ENCODE measurements at regions not wholly inside any gene's neighbourhood (a gene's known extent, or its start where the extent isn't known, plus 50 kb on each side); places are given as distances from the start of the nearest gene placed in this dataset.

DNA sequence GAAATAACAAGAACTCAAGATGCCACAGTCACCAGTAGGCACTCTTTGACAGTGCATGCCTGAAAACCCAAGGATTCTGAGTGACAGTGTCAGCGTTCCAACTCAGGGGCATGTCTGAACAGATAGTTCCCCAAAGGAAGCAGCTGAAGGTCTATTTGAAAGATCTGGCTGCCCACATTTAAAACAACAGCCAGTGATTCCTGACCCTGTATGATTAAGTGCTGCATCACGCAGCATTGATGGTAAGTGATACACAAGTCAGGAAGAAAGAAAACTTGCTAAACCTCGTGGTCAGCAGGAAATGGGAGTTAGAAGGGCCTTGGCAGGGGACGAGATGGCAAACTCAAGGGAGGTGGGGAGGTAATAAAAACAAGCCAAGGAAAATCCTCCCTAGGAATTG, 1013.1 kb downstream of the TYW1 start:
- DNase-seq (ENCODE audit: low read depth in 2 of 2): no peak

- no peak for DNase-seq (ENCODE audit: low read depth in 2 of 2)
These were observed 1017.6 kb downstream of the TYW1 start for GRCh38 chr7:68014031-68014736.

- no peak for DNase-seq (ENCODE audit: low read depth in 2 of 2)
These were observed 1018.7 kb downstream of the TYW1 start for GRCh38 chr7:68015122-68015977.

DNA sequence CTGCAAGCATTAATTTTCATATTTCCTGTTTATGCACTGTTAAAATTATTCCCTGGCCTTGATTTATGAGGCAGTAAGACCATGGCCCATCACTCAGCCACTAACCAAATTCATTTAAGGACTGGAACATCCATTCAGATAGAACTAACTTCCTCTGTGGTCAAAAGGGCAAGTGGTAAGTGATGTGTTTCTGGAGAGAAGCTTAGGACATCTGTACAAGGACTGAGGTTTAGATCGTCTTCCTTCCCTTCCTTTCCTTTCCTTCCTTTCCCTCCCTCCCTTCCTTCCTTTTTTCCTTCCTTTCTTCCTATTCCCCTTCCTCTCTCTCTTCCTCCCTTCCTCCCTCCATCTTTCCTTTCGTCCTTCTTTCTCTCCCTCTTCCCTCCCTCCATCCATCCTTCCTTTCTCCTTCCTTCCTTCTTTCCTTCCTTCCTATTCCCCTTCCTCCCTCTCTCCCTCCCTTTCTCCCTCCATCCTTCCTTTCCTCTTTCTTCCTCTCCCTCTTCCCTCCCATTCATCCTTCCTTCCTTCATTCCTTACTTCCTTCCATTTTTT, 1019.4 kb downstream of the TYW1 start:
- no peak for DNase-seq (ENCODE audit: low read depth in 2 of 2)

DNA sequence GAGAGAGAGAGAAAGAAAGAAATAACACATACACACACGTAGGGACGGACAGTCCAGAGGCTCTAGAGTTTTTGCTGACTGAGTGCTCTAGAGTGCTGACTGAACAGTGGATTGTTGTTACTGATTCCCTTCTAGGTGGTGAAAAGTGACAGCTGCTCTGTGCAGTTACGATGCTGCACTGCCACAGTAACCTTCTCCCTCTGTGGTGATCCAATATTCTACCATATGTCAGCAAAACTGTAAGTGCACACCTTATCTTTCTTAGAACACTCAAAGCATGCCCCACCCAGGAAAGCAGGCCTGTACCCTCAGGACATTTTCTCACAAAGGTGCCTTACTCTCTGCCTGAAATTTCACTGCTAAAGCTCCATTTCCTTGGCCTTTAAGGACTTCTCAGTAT, 1023.5 kb downstream of the TYW1 start:
- no peak for DNase-seq (ENCODE audit: low read depth in 2 of 2)

DNA sequence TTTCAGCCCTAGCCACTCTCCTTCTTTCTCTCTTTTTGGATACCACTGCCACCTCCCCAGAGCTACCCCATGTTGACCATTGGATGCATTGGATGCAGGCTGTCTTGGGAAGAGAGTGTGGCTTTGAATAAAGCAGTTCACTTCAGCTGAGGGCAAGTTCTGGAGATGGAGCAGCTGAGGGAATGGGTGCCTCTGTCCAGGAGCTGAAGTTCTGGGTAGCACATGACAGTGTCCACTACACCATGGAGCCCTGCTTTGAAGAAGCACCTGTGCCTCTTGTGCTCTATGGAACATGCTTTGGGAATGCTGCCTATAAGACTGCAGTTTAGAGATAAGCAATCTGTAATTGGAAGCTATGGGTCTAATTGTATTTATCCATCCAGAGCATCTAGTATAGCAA, 1028.7 kb downstream of the TYW1 start:
- no peak for DNase-seq (ENCODE audit: low read depth in 2 of 2)

GRCh38 chr7:68030530-68030929, 1033.9 kb downstream of the TYW1 start:
- no peak for DNase-seq (ENCODE audit: low read depth in 2 of 2)

GRCh38 chr7:68031180-68031943, 1034.7 kb downstream of the TYW1 start:
- no peak for DNase-seq (ENCODE audit: low read depth in 2 of 2)

DNA sequence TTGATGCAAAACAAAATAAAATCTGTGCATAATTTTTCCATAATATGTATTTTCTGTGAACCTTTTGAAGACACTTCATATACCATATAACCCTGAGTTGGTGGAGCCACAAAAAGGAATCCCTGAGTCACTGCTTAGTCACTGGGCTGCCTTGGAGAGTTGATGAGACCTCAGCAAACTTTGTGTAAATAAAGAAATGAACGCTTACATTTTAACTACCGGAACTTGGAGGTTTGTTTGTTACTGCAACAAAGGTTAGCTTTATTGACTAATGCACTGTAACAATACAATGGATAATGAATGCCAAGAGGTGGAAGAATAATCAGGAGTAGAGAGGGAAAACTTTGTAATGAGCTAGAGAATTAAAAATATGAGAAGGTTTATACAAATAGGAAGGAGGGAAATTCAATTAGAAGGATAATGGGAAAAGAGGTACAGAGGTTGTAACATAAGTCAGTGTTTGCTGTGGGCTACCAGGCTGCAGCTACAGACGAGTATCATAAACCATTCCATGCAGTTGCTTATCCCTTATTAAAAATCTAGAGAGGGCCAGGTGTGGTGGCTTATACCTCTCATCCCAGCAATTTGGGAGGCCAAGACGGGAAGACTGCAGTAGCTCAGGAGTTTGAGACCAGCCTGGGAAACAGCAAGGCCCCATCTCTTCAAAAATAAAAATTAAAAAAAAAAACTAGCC, 1042.1 kb downstream of the TYW1 start:
- DNase-seq (ENCODE audit: low read depth in 2 of 2): peak; percentile 36 to 41

- DNase-seq (ENCODE audit: low read depth in 2 of 2): no peak
These were observed 1044.9 kb downstream of the TYW1 start for GRCh38 chr7:68041554-68041953.

GRCh38 chr7:68043546-68043945, 1046.9 kb downstream of the TYW1 start:
- no peak for DNase-seq (ENCODE audit: low read depth in 2 of 2)

GRCh38 chr7:68050627-68051026, 1054.0 kb downstream of the TYW1 start:
- no peak for DNase-seq (ENCODE audit: low read depth in 2 of 2)

- DNase-seq (ENCODE audit: low read depth in 2 of 2): no peak
These were observed 1061.4 kb downstream of the TYW1 start for GRCh38 chr7:68058014-68058413.

DNA sequence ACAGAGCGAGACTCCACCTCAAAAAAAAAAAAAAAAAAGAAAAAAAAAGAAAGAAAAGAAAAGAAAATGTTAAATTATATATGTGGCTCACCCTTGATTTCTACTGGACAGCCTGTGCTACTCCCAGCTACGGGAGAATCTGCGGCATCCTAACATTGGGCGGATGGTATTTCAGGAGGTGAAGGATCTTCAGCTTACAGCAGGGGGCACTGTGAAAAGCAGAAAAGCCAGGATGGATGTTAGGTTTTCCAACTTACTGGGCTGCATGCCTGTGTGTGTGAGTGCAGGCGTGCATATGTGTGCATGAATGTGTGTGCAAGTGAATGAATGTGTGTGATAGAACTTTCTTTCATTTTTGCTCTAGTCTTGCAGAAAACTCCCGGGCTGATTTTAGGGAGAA, 1066.5 kb downstream of the TYW1 start:
- no peak for DNase-seq (ENCODE audit: low read depth in 2 of 2)

DNA sequence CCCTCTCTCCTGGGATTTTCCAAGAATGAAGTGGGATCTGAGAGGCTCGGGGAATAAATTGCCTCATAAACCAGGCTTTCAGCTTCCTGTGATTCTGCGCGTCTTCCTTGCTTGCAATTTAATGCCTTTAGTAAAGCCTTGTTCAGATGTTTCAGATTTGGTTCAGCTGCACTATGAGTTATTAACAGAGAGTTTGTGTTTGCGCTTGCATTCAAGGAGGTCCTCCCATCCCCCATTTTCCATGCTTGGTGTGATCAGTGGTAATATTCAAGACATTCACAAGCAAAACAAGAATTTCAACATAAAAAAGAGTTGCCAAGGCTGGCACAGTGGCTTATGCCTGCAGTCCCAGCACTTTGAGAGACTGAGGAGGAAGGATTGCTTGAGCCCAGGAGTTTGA, 1068.9 kb downstream of the TYW1 start:
- DNase-seq (ENCODE audit: low read depth in 2 of 2): no peak

- no peak for DNase-seq (ENCODE audit: low read depth in 2 of 2)
These were observed 1071.2 kb downstream of the TYW1 start for GRCh38 chr7:68067845-68068244.

- no peak for DNase-seq (ENCODE audit: low read depth in 2 of 2)
These were observed 1074.4 kb downstream of the TYW1 start for GRCh38 chr7:68070992-68071391.

DNA sequence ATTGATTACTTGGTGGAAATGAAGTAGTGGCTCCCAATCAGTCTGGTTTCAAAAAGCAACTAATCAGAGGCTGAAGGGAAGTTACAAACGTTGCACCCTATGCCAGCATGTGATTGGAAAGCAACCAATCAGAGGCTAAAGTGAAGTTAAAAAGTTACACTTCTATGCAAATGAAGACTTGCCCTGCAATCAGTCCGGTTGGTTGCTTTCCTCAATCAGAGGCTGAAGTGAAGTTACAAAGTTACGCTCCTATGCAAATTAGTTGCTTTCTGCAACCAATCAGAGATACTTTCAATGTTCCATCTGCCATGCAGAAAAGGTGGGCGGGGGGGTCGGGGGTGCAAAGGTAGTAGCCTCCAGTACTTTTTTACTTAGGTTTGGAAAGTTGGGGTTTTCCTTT, 1077.1 kb downstream of the TYW1 start:
- no peak for DNase-seq (ENCODE audit: low read depth in 2 of 2)

GRCh38 chr7:68074242-68074641, 1077.6 kb downstream of the TYW1 start:
- DNase-seq (ENCODE audit: low read depth in 2 of 2): no peak

DNA sequence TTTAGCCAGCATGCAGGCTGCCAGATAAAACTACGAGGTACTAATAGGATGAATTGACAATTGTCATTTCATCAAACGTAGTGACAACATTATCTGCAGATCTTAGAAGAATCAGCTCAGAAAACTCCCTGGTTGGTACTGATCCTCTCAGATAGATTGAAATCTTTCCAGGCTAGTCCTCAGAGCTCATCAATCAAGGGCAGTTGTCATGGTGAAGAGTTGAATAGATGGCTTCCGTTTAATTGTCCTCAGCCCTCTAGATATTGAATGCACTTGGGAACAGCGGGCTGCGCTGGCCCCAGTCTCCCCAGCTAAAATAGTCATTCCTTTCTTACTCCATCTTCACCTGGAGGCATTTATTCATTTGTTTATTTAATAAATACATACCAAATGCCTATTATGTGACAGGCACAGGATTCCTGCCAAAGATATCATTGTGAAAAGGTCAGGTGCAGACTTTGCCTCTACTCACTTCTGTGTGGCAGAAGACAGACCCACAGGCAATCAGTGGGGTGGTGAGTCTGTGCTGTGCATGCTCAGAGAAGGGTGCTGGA, 1081.6 kb downstream of the TYW1 start:
- DNase-seq (ENCODE audit: low read depth in 2 of 2): no peak

All from fibroblast of skin of left quadriceps (primary cell).